PC-9 (cell line): ENCODE measurements at regions not wholly inside any gene's neighbourhood (a gene's known extent, or its start where the extent isn't known, plus 50 kb on each side); places are given as distances from the start of the nearest gene placed in this dataset.

Experiments
- BruUV-seq: library from RNA; stranded (reverse); fragments of 400-500 nt; replicated peaks from 2 replicates; lab custom pipeline; 2021; lab: Mats Ljungman, UMichigan
- CTCF ChIA-PET: fragments of 300-600 bp; sonication (Branson Sonifier 250); formaldehyde crosslinking; loops from one replicate; lab custom pipeline; 2022; ENCODE audit warnings: antibody characterized with exemption; lab: Charles Lee
- POLR2A ChIA-PET: fragments of 300-600 bp; sonication (Branson Sonifier 250); formaldehyde crosslinking; loops from one replicate; lab custom pipeline; 2022; ENCODE audit warnings: antibody characterized with exemption; ENCODE audit not compliant: unreplicated experiment; lab: Charles Lee
- DNase-seq, 2 experiments: peaks; one replicate each; pipeline versions ENCODE4 v3.0.0 to v3.0.0-alpha.2; 2015 to 2022; ENCODE audit warnings: mixed read lengths in 1 of 2
- H2AFZ ChIP-seq: fragments of 200-600 bp; sonication (generic); 2 replicates; pipeline ENCODE4 v1.8.1; 2017; ENCODE audit warnings: antibody characterized with exemption
- H3F3A ChIP-seq: fragments of 200-600 bp; sonication (generic); 2 replicates; pipeline ENCODE4 v1.8.1; 2017; ENCODE audit warnings: antibody characterized with exemption, mild to moderate bottlenecking, low read depth; ENCODE audit not compliant: insufficient read depth
- H3K27ac ChIP-seq: fragments of 200-600 bp; sonication (generic); 2 replicates; pipeline ENCODE4 v1.6.1; 2016; ENCODE audit warnings: mixed run types
- H3K27me3 ChIP-seq: fragments of 200-600 bp; sonication (generic); 2 replicates; pipeline ENCODE4 v1.6.1; 2016; ENCODE audit warnings: low read depth, mixed run types; ENCODE audit not compliant: insufficient read depth
- H3K36me3 ChIP-seq: fragments of 200-600 bp; sonication (generic); 2 replicates; pipeline ENCODE4 v1.6.1; 2016; ENCODE audit warnings: low read depth, mixed run types
- H3K4me1 ChIP-seq: fragments of 200-600 bp; sonication (generic); replicated peaks from 2 replicates; pipeline ENCODE4 v1.6.1; 2016; ENCODE audit warnings: mixed run types; ENCODE audit not compliant: insufficient read depth
- H3K4me2 ChIP-seq: fragments of 200-600 bp; sonication (generic); 2 replicates; pipeline ENCODE4 v1.6.1; 2017; ENCODE audit warnings: mixed run types
- H3K4me3 ChIP-seq: fragments of 200-600 bp; sonication (generic); 2 replicates; pipeline ENCODE4 v1.6.1; 2016; ENCODE audit warnings: mixed run types
- H3K79me2 ChIP-seq: fragments of 200-600 bp; sonication (generic); 2 replicates; pipeline ENCODE4 v1.6.1; 2017; ENCODE audit warnings: low read depth, mixed run types
- H3K9me2 ChIP-seq: fragments of 200-600 bp; sonication (generic); 2 replicates; pipeline ENCODE4 v1.8.1; 2017; ENCODE audit warnings: mild to moderate bottlenecking; ENCODE audit not compliant: insufficient read depth
- H3K9me3 ChIP-seq: fragments of 200-600 bp; sonication (generic); 2 replicates; pipeline ENCODE4 v1.8.1; 2016; ENCODE audit warnings: low read depth; ENCODE audit not compliant: insufficient read depth
- H4K20me1 ChIP-seq: fragments of 200-600 bp; sonication (generic); 2 replicates; pipeline ENCODE4 v1.8.1; 2017; ENCODE audit not compliant: insufficient read depth
- CTCF ChIP-seq: fragments of 200-600 bp; sonication (generic); conservative IDR thresholded peaks from 2 replicates; pipeline ENCODE4 v1.6.1; 2017; ENCODE audit warnings: mixed run types, antibody characterized with exemption, mild to moderate bottlenecking, moderate library complexity
- EZH2 ChIP-seq: fragments of 200-600 bp; sonication (generic); IDR thresholded peaks from 2 replicates; pipeline ENCODE4 v1.8.0; 2017; ENCODE audit warnings: antibody characterized with exemption, low read depth
- intact Hi-C: fragments of 100-400 bp; cut with micrococcal nuclease; formaldehyde crosslinking; loops from one replicate; pipeline ENCODE4 v1.10.0; 2022; ENCODE audit not compliant: unreplicated experiment

- Histone ChIP-seq H3K4me1 (no peaks in the 10 kb centered on the region), H3K36me3 (no peaks in the 10 kb centered on the region), H3K27ac (no peak overlapping the region), H2AFZ (no peak overlapping the region), H3F3A (no peaks in the 10 kb centered on the region), H3K27me3 (no peaks in the 10 kb centered on the region), H4K20me1 (no peaks in the 10 kb centered on the region), H3K4me2 (no peak overlapping the region), H3K79me2 (no peaks in the 10 kb centered on the region), H3K9me2 (no peaks in the 10 kb centered on the region), H3K9me3 (no peaks in the 10 kb centered on the region), H3K4me3 (no peak overlapping the region)
- no TSS peak for BruUV-seq
- DNase-seq: no peak
- intact Hi-C loops: no loop called here
- TF ChIP-seq CTCF (no peak), EZH2 (no peak)
- CTCF ChIA-PET: no interaction called here
- POLR2A ChIA-PET: no interaction called here
Observed at GRCh38 chrX:25158635-25159034, 142.9 kb upstream of the ARX start.

GRCh38 chrX:25156832-25157231 lies 141.1 kb upstream of the ARX start:
- Histone ChIP-seq H2AFZ (no peak overlapping the region), H3K4me2 (no peak overlapping the region), H3F3A (no peaks in the 10 kb centered on the region), H3K4me3 (no peak overlapping the region), H3K9me3 (no peaks in the 10 kb centered on the region), H3K4me1 (no peaks in the 10 kb centered on the region), H4K20me1 (no peaks in the 10 kb centered on the region), H3K36me3 (no peaks in the 10 kb centered on the region), H3K27ac (no peak overlapping the region), H3K9me2 (no peaks in the 10 kb centered on the region), H3K27me3 (no peaks in the 10 kb centered on the region), H3K79me2 (no peaks in the 10 kb centered on the region)
- ChIA-PET POLR2A (interaction anchor here (0.6 kb wide), 1 partner anchor 215 kb away, joined by 4 read pairs; no protein-coding TSS in a partner anchor), CTCF (no interaction called here)
- no peak for DNase-seq
- intact Hi-C loops: no loop called here
- BruUV-seq: no TSS peak
- no peak for TF ChIP-seq EZH2
- TF ChIP-seq CTCF: no peak

- no peak for DNase-seq
- no TSS peak for BruUV-seq
- H3K36me3 ChIP-seq: no peaks in the 10 kb centered on the region
- no peaks in the 10 kb centered on the region for H3K79me2 ChIP-seq
- H4K20me1 ChIP-seq: no peaks in the 10 kb centered on the region
- H3K27ac ChIP-seq: no peak overlapping the region
- TF ChIP-seq EZH2 (no peak), CTCF (no peak)
- no peak overlapping the region for H3K4me3 ChIP-seq
- no peak overlapping the region for H3K4me2 ChIP-seq
- ChIA-PET CTCF (no interaction called here), POLR2A (no interaction called here)
- no peaks in the 10 kb centered on the region for H3F3A ChIP-seq
- H3K9me3 ChIP-seq: no peaks in the 10 kb centered on the region
- H3K9me2 ChIP-seq: no peaks in the 10 kb centered on the region
- H3K27me3 ChIP-seq: no peaks in the 10 kb centered on the region
- intact Hi-C loops: no loop called here
- H3K4me1 ChIP-seq: no peaks in the 10 kb centered on the region
- no peak overlapping the region for H2AFZ ChIP-seq
Observed at GRCh38 chrX:25156323-25156722, 140.6 kb upstream of the ARX start.
